Astrocyte (in vitro differentiated cells and primary cell): ENCODE measurements at regions not wholly inside any gene's neighbourhood (a gene's known extent, or its start where the extent isn't known, plus 50 kb on each side); places are given as distances from the start of the nearest gene placed in this dataset.

Source experiments
- DNase-seq: peaks from one replicate; pipeline ENCODE4 v3.0.0-alpha.2; 2010; ENCODE audit warnings: low read depth
- FAIRE-seq: peaks from 2 replicates; lab custom pipeline; 2011; peaks lifted over from hg19 to GRCh38; lab: Jason Lieb, UNC
- H2AFZ ChIP-seq: 2 replicates; pipeline ENCODE4 v1.6.0; 2012; ENCODE audit warnings: low read depth, low read length, inconsistent platforms
- H3K27ac ChIP-seq: 2 replicates; pipeline ENCODE4 v1.5.1; 2011; ENCODE audit warnings: low read depth, low read length, inconsistent platforms
- H3K27me3 ChIP-seq: 2 replicates; pipeline ENCODE4 v1.6.0; 2011; ENCODE audit warnings: low read length, inconsistent platforms; ENCODE audit not compliant: insufficient read depth
- H3K36me3 ChIP-seq: 2 replicates; pipeline ENCODE4 v1.5.1; 2011; ENCODE audit warnings: low read length, inconsistent platforms; ENCODE audit not compliant: insufficient read depth
- H3K4me1 ChIP-seq: 2 replicates; pipeline ENCODE4 v1.5.1; 2011; ENCODE audit warnings: low read length, inconsistent platforms; ENCODE audit not compliant: insufficient read depth
- H3K4me2 ChIP-seq: 2 replicates; pipeline ENCODE4 v1.6.0; 2012; ENCODE audit warnings: low read length, inconsistent platforms
- H3K4me3 ChIP-seq: 2 replicates; pipeline ENCODE4 v1.5.1; 2011; ENCODE audit warnings: low read depth, mild to moderate bottlenecking, low read length, inconsistent platforms; ENCODE audit not compliant: insufficient read depth
- H3K79me2 ChIP-seq: 2 replicates; pipeline ENCODE4 v1.6.0; 2012; ENCODE audit warnings: mild to moderate bottlenecking, low read length, inconsistent platforms; ENCODE audit not compliant: insufficient read depth
- H3K9ac ChIP-seq: 2 replicates; pipeline ENCODE4 v1.6.0; 2012; ENCODE audit warnings: mild to moderate bottlenecking, low read length, inconsistent platforms
- H3K9me3 ChIP-seq: 2 replicates; pipeline ENCODE4 v1.5.1; 2012; ENCODE audit warnings: low read depth, mild to moderate bottlenecking, low read length, inconsistent platforms; ENCODE audit not compliant: insufficient read depth
- H4K20me1 ChIP-seq: 2 replicates; pipeline ENCODE4 v1.6.0; 2012; ENCODE audit warnings: low read length, inconsistent platforms; ENCODE audit not compliant: insufficient read depth
- H3K27ac Mint-ChIP-seq: one replicate; pipeline ENCODE4 v1.8.0; 2021; ENCODE audit warnings: mild to moderate bottlenecking, mixed read lengths; ENCODE audit not compliant: unreplicated experiment
- H3K27me3 Mint-ChIP-seq: one replicate; pipeline ENCODE4 v1.8.0; 2021; ENCODE audit warnings: low read depth, mixed read lengths; ENCODE audit not compliant: unreplicated experiment
- H3K36me3 Mint-ChIP-seq: one replicate; pipeline ENCODE4 v1.8.0; 2021; ENCODE audit warnings: low read depth, mixed read lengths; ENCODE audit not compliant: unreplicated experiment
- H3K4me1 Mint-ChIP-seq: one replicate; pipeline ENCODE4 v1.8.0; 2021; ENCODE audit warnings: low read depth, mixed read lengths; ENCODE audit not compliant: unreplicated experiment
- H3K4me3 Mint-ChIP-seq: one replicate; pipeline ENCODE4 v1.8.0; 2021; ENCODE audit warnings: mild to moderate bottlenecking, moderate library complexity, mixed read lengths; ENCODE audit not compliant: unreplicated experiment
- H3K9me3 Mint-ChIP-seq: one replicate; pipeline ENCODE4 v1.8.0; 2021; ENCODE audit warnings: mild to moderate bottlenecking, mixed read lengths; ENCODE audit not compliant: unreplicated experiment
- CTCF ChIP-seq: IDR thresholded peaks from 2 replicates; pipeline ENCODE4 v1.5.1; 2011; ENCODE audit warnings: low read depth, mild to moderate bottlenecking, inconsistent platforms, low read length, moderate library complexity; ENCODE audit not compliant: insufficient read depth
- EZH2 ChIP-seq: IDR thresholded peaks from 2 replicates; pipeline ENCODE4 v1.6.1; 2012; ENCODE audit warnings: mild to moderate bottlenecking, low read length, inconsistent platforms; ENCODE audit not compliant: insufficient read depth

GRCh38 chr6:156718647-156719394 lies 58.4 kb upstream of the ARID1B start:
- peaks cover 10% of the 10 kb centered on the region for H3K4me1 Mint-ChIP-seq
- H3K27ac Mint-ChIP-seq: no peak overlapping the region
- Histone ChIP-seq H4K20me1 (no peaks in the 10 kb centered on the region), H2AFZ (no peak overlapping the region), H3K4me2 (peak overlapping the region; percentile 23), H3K4me3 (no peak overlapping the region), H3K9me3 (no peaks in the 10 kb centered on the region), H3K9ac (no peak overlapping the region), H3K27ac (no peak overlapping the region), H3K36me3 (no peaks in the 10 kb centered on the region), H3K4me1 (peaks cover 18% of the 10 kb centered on the region), H3K27me3 (no peaks in the 10 kb centered on the region), H3K79me2 (no peaks in the 10 kb centered on the region)
- no peak overlapping the region for H3K4me3 Mint-ChIP-seq
- no peaks in the 10 kb centered on the region for H3K36me3 Mint-ChIP-seq
- no peak for TF ChIP-seq CTCF
- TF ChIP-seq EZH2: no peak
- DNase-seq (peak; percentile 77), FAIRE-seq (no peak)
- H3K27me3 Mint-ChIP-seq: peaks cover 10% of the 10 kb centered on the region
- no peaks in the 10 kb centered on the region for H3K9me3 Mint-ChIP-seq

- H3K9me3 Mint-ChIP-seq: no peaks in the 10 kb centered on the region
- H3K4me2 ChIP-seq: no peak overlapping the region
- H3K27ac Mint-ChIP-seq: no peak overlapping the region
- H3K27me3 Mint-ChIP-seq: peaks cover 12% of the 10 kb centered on the region
- FAIRE-seq: no peak
- no peak for DNase-seq
- H3K27ac ChIP-seq: no peak overlapping the region
- no peak overlapping the region for H2AFZ ChIP-seq
- H3K36me3 Mint-ChIP-seq: no peaks in the 10 kb centered on the region
- H3K4me1 Mint-ChIP-seq: peaks cover 10% of the 10 kb centered on the region
- no peak overlapping the region for H3K4me3 Mint-ChIP-seq
- no peak overlapping the region for H3K4me3 ChIP-seq
- no peaks in the 10 kb centered on the region for H3K9me3 ChIP-seq
- no peaks in the 10 kb centered on the region for H4K20me1 ChIP-seq
- H3K9ac ChIP-seq: no peak overlapping the region
- no peaks in the 10 kb centered on the region for H3K27me3 ChIP-seq
- H3K36me3 ChIP-seq: no peaks in the 10 kb centered on the region
- no peaks in the 10 kb centered on the region for H3K79me2 ChIP-seq
- peaks cover 18% of the 10 kb centered on the region for H3K4me1 ChIP-seq
- TF ChIP-seq CTCF (no peak), EZH2 (no peak)
Measured at GRCh38 chr6:156717542-156717941, 59.6 kb upstream of the ARID1B start.

GRCh38 chr6:156715839-156716238 lies 61.3 kb upstream of the ARID1B start:
- Histone ChIP-seq H3K4me3 (no peak overlapping the region), H3K27ac (no peak overlapping the region), H3K27me3 (no peaks in the 10 kb centered on the region), H2AFZ (no peak overlapping the region), H4K20me1 (no peaks in the 10 kb centered on the region), H3K36me3 (no peaks in the 10 kb centered on the region), H3K4me1 (peaks cover 18% of the 10 kb centered on the region), H3K4me2 (no peak overlapping the region), H3K9me3 (no peaks in the 10 kb centered on the region), H3K9ac (no peak overlapping the region), H3K79me2 (no peaks in the 10 kb centered on the region)
- no peak overlapping the region for H3K27ac Mint-ChIP-seq
- no peak overlapping the region for H3K4me3 Mint-ChIP-seq
- H3K27me3 Mint-ChIP-seq: peaks cover 12% of the 10 kb centered on the region
- TF ChIP-seq EZH2: no peak
- no peak for TF ChIP-seq CTCF
- DNase-seq: no peak
- peaks cover 4% of the 10 kb centered on the region for H3K4me1 Mint-ChIP-seq
- FAIRE-seq: no peak
- H3K36me3 Mint-ChIP-seq: no peaks in the 10 kb centered on the region
- no peaks in the 10 kb centered on the region for H3K9me3 Mint-ChIP-seq
